ENCODE measurements at regions not wholly inside any gene's neighbourhood (a gene's known extent, or its start where the extent isn't known, plus 50 kb on each side); places are given as distances from the start of the nearest gene placed in this dataset.
A peak's percentile ranks its signal among the peaks of the same experiment; 100 is the strongest.

GRCh38 chr10:20971901-20972300 lies 74.8 kb upstream of the NEBL start:
- RAD21 ChIA-PET (ENCODE audit: unreplicated experiment) = no interaction called here
- no peaks in the 10 kb centered on the region for H3K27me3 ChIP-seq (replicated peaks in 1 of 2; ENCODE audit: control insufficient read depth in 2 of 2, insufficient read depth in 2 of 2, low read length in 1 of 2)
- no peaks in the 10 kb centered on the region for H4K20me1 ChIP-seq (ENCODE audit: control insufficient read depth, insufficient read depth)
- no peaks in the 10 kb centered on the region for H3K79me2 ChIP-seq (ENCODE audit: control insufficient read depth, insufficient read depth, low read length)
- H3K36me3 ChIP-seq (ENCODE audit: control insufficient read depth in 2 of 2, insufficient read depth in 2 of 2, low read length in 1 of 2) = no peaks in the 10 kb centered on the region
- POLR2A ChIA-PET = no interaction called here
- intact Hi-C loops (cut with micrococcal nuclease; ENCODE audit: unreplicated experiment) (no loop called here), in situ Hi-C loops (cut with MboI) (no loop called here)
- DNase-seq (ENCODE audit: low read depth, low spot score) (no peak), ATAC-seq (0 out of 3 replicates have a peak, but pooled peaks have one; percentile 24), FAIRE-seq (no peak)
- no peak for TF ChIP-seq ZNF384 (IDR thresholded peaks at IDR 0.05; ENCODE audit: borderline replicate concordance, low read depth, low read length)
- TF ChIP-seq MAX (IDR thresholded peaks at IDR 0.05; ENCODE audit: low read depth, low read length) = no peak
- TF ChIP-seq FOXM1 (IDR thresholded peaks at IDR 0.05; ENCODE audit: low read depth, low read length) = no peak
- CTCF ChIA-PET = no interaction called here
- SMC1A ChIA-PET (ENCODE audit: uncharacterized antibody, unreplicated experiment) = no interaction called here
- no TSS peak for BruUV-seq (replicated peaks)
- no peak overlapping the region; the same call in 1 of the 2 replicates for H3K4me2 ChIP-seq (ENCODE audit: control insufficient read depth, insufficient read depth)
- H3K9me3 ChIP-seq (replicated peaks; ENCODE audit: control insufficient read depth, insufficient read depth, low read length) = no peaks in the 10 kb centered on the region
- WGBS (ENCODE audit: insufficient coverage, insufficient replicate concordance, low lambda C conversion rate, missing lambda C conversion rate) = 59% methylated on average over 3 of the region's 3 CpGs
- peak overlapping the region; percentile 48 for H2AFZ ChIP-seq (ENCODE audit: control insufficient read depth, low read depth, low read length)
- H3K9ac ChIP-seq (ENCODE audit: control insufficient read depth, insufficient read depth, low read length) = no peak overlapping the region
- peak overlapping the region; percentile 38; the same call in 1 of the 2 replicates for H3K27ac ChIP-seq (ENCODE audit: control insufficient read depth, insufficient read depth)
- peaks cover 14% of the 10 kb centered on the region for H3K4me1 ChIP-seq (ENCODE audit: control insufficient read depth, insufficient read depth, low read length)
- no peak overlapping the region for H3K4me3 ChIP-seq

- Histone ChIP-seq H3K36me3 (ENCODE audit: control insufficient read depth in 2 of 2, insufficient read depth in 2 of 2, low read length in 1 of 2) (no peaks in the 10 kb centered on the region), H3K4me2 (ENCODE audit: control insufficient read depth, insufficient read depth) (peak overlapping the region; percentile 59), H3K4me3 (no peak overlapping the region), H3K27me3 (replicated peaks in 1 of 2; ENCODE audit: control insufficient read depth in 2 of 2, insufficient read depth in 2 of 2, low read length in 1 of 2) (no peaks in the 10 kb centered on the region), H3K9ac (ENCODE audit: control insufficient read depth, insufficient read depth, low read length) (no peak overlapping the region), H4K20me1 (ENCODE audit: control insufficient read depth, insufficient read depth) (no peaks in the 10 kb centered on the region), H3K9me3 (replicated peaks; ENCODE audit: control insufficient read depth, insufficient read depth, low read length) (no peaks in the 10 kb centered on the region), H3K27ac (ENCODE audit: control insufficient read depth, insufficient read depth) (peak overlapping the region; percentile 64), H3K4me1 (ENCODE audit: control insufficient read depth, insufficient read depth, low read length) (peaks cover 14% of the 10 kb centered on the region), H2AFZ (ENCODE audit: control insufficient read depth, low read depth, low read length) (no peak overlapping the region), H3K79me2 (ENCODE audit: control insufficient read depth, insufficient read depth, low read length) (no peaks in the 10 kb centered on the region)
- ATAC-seq (peak; percentile 95), FAIRE-seq (no peak), DNase-seq (ENCODE audit: low read depth, low spot score) (peak; percentile 72)
- intact Hi-C loops (cut with micrococcal nuclease; ENCODE audit: unreplicated experiment) (no loop called here), in situ Hi-C loops (cut with MboI) (no loop called here)
- CTCF ChIA-PET = no interaction called here
- WGBS (ENCODE audit: insufficient coverage, insufficient replicate concordance, low lambda C conversion rate, missing lambda C conversion rate) = 2% methylated on average over 4 of the region's 4 CpGs
- RAD21 ChIA-PET (ENCODE audit: unreplicated experiment) = no interaction called here
- SMC1A ChIA-PET (ENCODE audit: uncharacterized antibody, unreplicated experiment) = interaction anchor here (0.7 to 1.1 kb wide), 5 partner anchors 9 to 607 kb away, joined by 3 read pairs; no protein-coding TSS in a partner anchor
- POLR2A ChIA-PET = no interaction called here
- no TSS peak for BruUV-seq (replicated peaks)
- TF ChIP-seq FOXK2 (IDR thresholded peaks at IDR 0.05) (peak; percentile 85), TBL1XR1 (IDR thresholded peaks at IDR 0.05; ENCODE audit: low read depth, low read length) (peak; percentile 93), JUNB (IDR thresholded peaks at IDR 0.05) (peak; percentile 10; the same call in 1 of the 2 replicates), CHD1 (IDR thresholded peaks at IDR 0.05; ENCODE audit: low read depth, low read length) (no peak), IKZF2 (IDR thresholded peaks at IDR 0.05) (peak; percentile 52 to 61; a peak in 3 of 4 replicates), BCL11A (IDR thresholded peaks at IDR 0.05; ENCODE audit: low read depth, low read length) (peak; percentile 38; the same call in 1 of the 2 replicates), PBX3 (IDR thresholded peaks at IDR 0.05; ENCODE audit: insufficient replicate concordance, low read depth, low read length) (peak; percentile 52), FOXM1 (IDR thresholded peaks at IDR 0.05; ENCODE audit: low read depth, low read length) (peak; percentile 62; the same call in 1 of the 2 replicates), DPF2 (IDR thresholded peaks at IDR 0.05) (peak; percentile 65; the same call in 1 of the 2 replicates), TCF3 (IDR thresholded peaks at IDR 0.05; ENCODE audit: borderline replicate concordance, insufficient read depth, low read depth, low read length) (peak; percentile 80; the same call in 1 of the 2 replicates), CREM (IDR thresholded peaks at IDR 0.05; ENCODE audit: low read depth) (peak; percentile 41; the same call in 1 of the 2 replicates), MTA3 (IDR thresholded peaks at IDR 0.05; ENCODE audit: borderline replicate concordance, low read length) (0 out of 2 replicates have a peak, but pooled peaks have one; percentile 37), GABPA (IDR thresholded peaks at IDR 0.05; ENCODE audit: low read depth) (0 out of 2 replicates have a peak, but pooled peaks have one; percentile 24), MEF2B (IDR thresholded peaks at IDR 0.05; ENCODE audit: partially characterized antibody, poor library complexity, severe bottlenecking) (peak; percentile 86), SPI1 (IDR thresholded peaks at IDR 0.05; ENCODE audit: borderline replicate concordance, insufficient read depth, low read depth, low read length) (peak; percentile 96), RCOR1 (conservative IDR thresholded peaks at IDR 0.05; ENCODE audit: low read depth, low read length) (no peak)
Measured at GRCh38 chr10:20970708-20971107, 73.6 kb upstream of the NEBL start.
